ENCODE measurements at regions not wholly inside any gene's neighbourhood (a gene's known extent, or its start where the extent isn't known, plus 50 kb on each side); places are given as distances from the start of the nearest gene placed in this dataset.
"Not testable (repeated sequence)": the region's sequence is repeated elsewhere in the genome, so short reads cannot be mapped to it uniquely, and the experiment has no call there.

DNA sequence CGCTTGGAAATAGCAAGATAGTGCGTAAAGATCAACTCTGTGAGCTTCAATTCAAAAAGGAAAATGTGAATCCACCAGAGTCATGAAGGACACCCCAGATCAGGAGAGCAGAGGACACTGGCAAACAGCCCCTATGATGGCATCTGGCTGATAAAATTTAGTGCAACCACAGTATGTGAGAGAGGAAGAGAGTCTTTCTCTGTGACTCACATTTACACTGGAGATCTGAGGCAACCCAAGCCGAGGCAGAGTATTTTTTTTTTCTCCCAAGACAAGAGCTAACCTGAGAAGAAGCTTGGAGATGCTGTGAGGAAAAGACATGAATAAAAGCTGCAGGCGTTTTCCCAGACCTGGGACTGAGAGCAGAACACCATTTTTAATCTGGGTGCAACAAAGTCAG, 482.2 kb downstream of the TGIF2LX start:
- H3K79me2 ChIP-seq (ENCODE audit: control insufficient read depth, insufficient read depth, low read length); CTCF ChIA-PET; H2AFZ ChIP-seq (ENCODE audit: low read depth, low read length); H3K27ac ChIP-seq (ENCODE audit: insufficient read depth, low read depth, low read length); H4K20me1 ChIP-seq (replicated peaks; ENCODE audit: control insufficient read depth, extremely low read depth, insufficient read depth, low read length); intact Hi-C loops (cut with micrococcal nuclease); H3K36me3 ChIP-seq (ENCODE audit: control insufficient read depth in 2 of 2, extremely low read depth in 1 of 2, insufficient read depth in 2 of 2, low read length in 2 of 2); H3K4me1 ChIP-seq (ENCODE audit: control insufficient read depth, extremely low read depth, insufficient read depth, low read length); FAIRE-seq; POLR2A ChIA-PET; H3K9me1 ChIP-seq (replicated peaks; ENCODE audit: control insufficient read depth, extremely low read depth, insufficient read depth, low read length); H3K9me3 ChIP-seq (replicated peaks; ENCODE audit: control insufficient read depth, insufficient read depth, low read length); DNase-seq (ENCODE audit: low read depth, low spot score); H3K4me3 ChIP-seq (replicated peaks in 1 of 3; ENCODE audit: insufficient read depth in 1 of 3, low read depth in 1 of 3, low read length in 3 of 3); dilution Hi-C loops (cut with MboI; ENCODE audit: extremely low pct_ligation_motif_present, low sequenced_read_pairs); H3K27me3 ChIP-seq (ENCODE audit: control insufficient read depth in 2 of 2, insufficient read depth in 2 of 2, low read length in 2 of 2); H3K9ac ChIP-seq (replicated peaks; ENCODE audit: extremely low read depth, insufficient read depth, low read length); H3K4me2 ChIP-seq (ENCODE audit: insufficient read depth, low read length); BruUV-seq (replicated peaks): not testable (repeated sequence)

DNA sequence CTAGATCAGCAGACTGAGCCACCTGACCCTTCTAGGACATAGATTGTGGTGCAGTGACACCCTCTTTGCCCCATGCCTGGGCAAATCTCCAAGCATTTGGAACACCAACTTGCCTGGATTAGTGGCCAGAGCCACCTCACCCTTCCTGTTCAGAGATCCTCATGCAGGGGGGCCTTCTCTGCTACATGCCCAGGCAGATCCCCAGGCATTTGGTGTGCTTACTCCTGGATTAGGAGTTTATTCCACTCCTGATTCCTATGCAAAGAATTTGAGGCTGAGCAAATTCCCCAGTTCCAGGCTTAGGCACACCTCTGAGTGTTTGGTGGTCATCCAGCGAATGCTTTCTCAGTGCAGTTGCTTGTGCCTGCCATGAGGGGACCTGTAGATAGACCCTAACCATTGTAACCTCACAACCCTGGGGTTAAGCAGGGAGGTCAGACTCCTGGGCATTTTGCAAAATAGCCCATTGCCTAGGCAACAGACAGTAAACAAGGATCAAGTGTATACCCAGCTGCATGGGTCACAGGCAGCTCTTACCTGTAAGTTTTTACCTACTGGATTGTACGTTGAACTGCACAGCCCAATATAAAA, 483.2 kb downstream of the TGIF2LX start:
- DNase-seq (ENCODE audit: low read depth, low spot score); H3K27ac ChIP-seq (ENCODE audit: insufficient read depth, low read depth, low read length); H3K9me1 ChIP-seq (replicated peaks; ENCODE audit: control insufficient read depth, extremely low read depth, insufficient read depth, low read length); FAIRE-seq; H3K27me3 ChIP-seq (ENCODE audit: control insufficient read depth in 2 of 2, insufficient read depth in 2 of 2, low read length in 2 of 2); CTCF ChIA-PET; POLR2A ChIA-PET; H3K4me1 ChIP-seq (ENCODE audit: control insufficient read depth, extremely low read depth, insufficient read depth, low read length); dilution Hi-C loops (cut with MboI; ENCODE audit: extremely low pct_ligation_motif_present, low sequenced_read_pairs); H3K4me3 ChIP-seq (replicated peaks in 1 of 3; ENCODE audit: insufficient read depth in 1 of 3, low read depth in 1 of 3, low read length in 3 of 3); H3K4me2 ChIP-seq (ENCODE audit: insufficient read depth, low read length); H3K9ac ChIP-seq (replicated peaks; ENCODE audit: extremely low read depth, insufficient read depth, low read length); H3K36me3 ChIP-seq (ENCODE audit: control insufficient read depth in 2 of 2, extremely low read depth in 1 of 2, insufficient read depth in 2 of 2, low read length in 2 of 2); intact Hi-C loops (cut with micrococcal nuclease); H3K79me2 ChIP-seq (ENCODE audit: control insufficient read depth, insufficient read depth, low read length); H4K20me1 ChIP-seq (replicated peaks; ENCODE audit: control insufficient read depth, extremely low read depth, insufficient read depth, low read length); BruUV-seq (replicated peaks); H3K9me3 ChIP-seq (replicated peaks; ENCODE audit: control insufficient read depth, insufficient read depth, low read length); H2AFZ ChIP-seq (ENCODE audit: low read depth, low read length): not testable (repeated sequence)

DNA sequence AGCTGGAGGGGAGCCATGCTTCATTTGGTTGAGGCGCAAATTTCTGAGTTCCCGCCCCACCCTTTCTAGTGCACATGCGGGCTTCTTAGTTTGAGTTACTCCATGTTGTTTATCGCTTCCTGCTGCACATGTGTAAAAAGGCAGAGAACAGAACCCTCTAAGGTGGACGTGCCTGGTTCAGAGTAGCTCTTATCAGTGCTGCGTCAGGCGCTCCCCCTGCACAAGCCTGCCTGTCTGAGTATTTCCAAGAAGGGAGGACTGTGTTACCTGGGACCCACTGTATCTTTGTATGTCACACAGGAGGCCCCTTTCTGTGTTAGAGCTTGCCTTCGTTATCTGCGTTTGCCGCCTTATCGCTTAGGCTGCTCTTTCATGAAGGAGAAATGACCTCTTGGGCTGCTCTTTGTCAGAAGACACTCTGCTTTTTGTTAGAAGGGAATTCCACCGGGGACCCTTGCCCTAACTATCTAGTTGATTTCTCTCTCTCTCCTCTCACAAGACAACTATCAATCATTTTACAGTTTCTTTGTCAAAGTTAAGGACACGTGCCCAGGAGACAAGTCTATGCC, 532.1 kb downstream of the TGIF2LX start:
- BruUV-seq (replicated peaks); H3K9me1 ChIP-seq (replicated peaks; ENCODE audit: control insufficient read depth, extremely low read depth, insufficient read depth, low read length); H3K36me3 ChIP-seq (ENCODE audit: control insufficient read depth in 2 of 2, extremely low read depth in 1 of 2, insufficient read depth in 2 of 2, low read length in 2 of 2); H3K9me3 ChIP-seq (replicated peaks; ENCODE audit: control insufficient read depth, insufficient read depth, low read length); dilution Hi-C loops (cut with MboI; ENCODE audit: extremely low pct_ligation_motif_present, low sequenced_read_pairs); H3K9ac ChIP-seq (replicated peaks; ENCODE audit: extremely low read depth, insufficient read depth, low read length); H3K27me3 ChIP-seq (ENCODE audit: control insufficient read depth in 2 of 2, insufficient read depth in 2 of 2, low read length in 2 of 2); H4K20me1 ChIP-seq (replicated peaks; ENCODE audit: control insufficient read depth, extremely low read depth, insufficient read depth, low read length); H3K27ac ChIP-seq (ENCODE audit: insufficient read depth, low read depth, low read length); H3K79me2 ChIP-seq (ENCODE audit: control insufficient read depth, insufficient read depth, low read length); POLR2A ChIA-PET; H2AFZ ChIP-seq (ENCODE audit: low read depth, low read length); DNase-seq (ENCODE audit: low read depth, low spot score); CTCF ChIA-PET; H3K4me3 ChIP-seq (replicated peaks in 1 of 3; ENCODE audit: insufficient read depth in 1 of 3, low read depth in 1 of 3, low read length in 3 of 3); intact Hi-C loops (cut with micrococcal nuclease); H3K4me1 ChIP-seq (ENCODE audit: control insufficient read depth, extremely low read depth, insufficient read depth, low read length); H3K4me2 ChIP-seq (ENCODE audit: insufficient read depth, low read length): not testable (repeated sequence)
- FAIRE-seq, result peak; percentile 28

DNA sequence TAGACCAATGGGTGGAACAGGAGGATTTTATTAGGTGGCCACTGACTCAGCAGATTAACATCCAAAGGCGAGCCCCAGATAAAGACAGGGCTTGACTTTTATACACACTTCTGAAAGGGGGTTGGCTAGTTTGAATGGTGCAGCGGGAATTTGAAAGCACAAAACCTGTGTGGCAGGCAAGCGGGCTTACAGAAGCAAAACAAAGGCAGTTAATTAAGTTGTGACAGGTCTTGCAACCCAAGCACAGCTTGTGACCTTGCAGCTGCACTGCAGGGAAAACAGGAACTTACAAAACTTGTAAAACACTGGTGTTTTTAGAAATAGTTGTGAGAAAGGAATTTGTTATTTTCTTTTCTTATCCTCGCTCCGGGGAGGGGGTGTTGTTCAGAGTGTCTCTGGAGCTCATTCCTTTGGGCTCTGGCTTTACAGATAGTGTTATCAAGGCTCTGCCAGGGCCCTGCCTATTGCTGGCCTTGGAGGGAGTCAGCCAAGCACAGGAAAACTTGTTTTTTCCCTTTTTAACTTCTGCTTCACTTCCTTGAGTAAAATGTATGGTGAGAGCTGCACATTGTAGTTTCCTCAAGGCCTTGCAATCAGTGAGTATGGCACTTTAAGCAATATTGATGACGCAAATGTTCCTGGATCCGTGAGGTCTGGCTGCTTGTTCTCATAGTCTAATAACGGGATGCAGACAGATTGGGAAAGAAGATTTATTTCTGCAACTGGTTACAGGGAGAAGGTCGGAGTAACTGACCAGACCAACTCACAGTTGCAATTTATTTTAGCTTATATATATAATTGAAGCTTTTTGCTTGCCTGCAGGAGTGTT, 536.6 kb downstream of the TGIF2LX start:
- H3K9me3 ChIP-seq (replicated peaks; ENCODE audit: control insufficient read depth, insufficient read depth, low read length); H3K27me3 ChIP-seq (ENCODE audit: control insufficient read depth in 2 of 2, insufficient read depth in 2 of 2, low read length in 2 of 2); H3K4me1 ChIP-seq (ENCODE audit: control insufficient read depth, extremely low read depth, insufficient read depth, low read length); H3K4me2 ChIP-seq (ENCODE audit: insufficient read depth, low read length); H3K9ac ChIP-seq (replicated peaks; ENCODE audit: extremely low read depth, insufficient read depth, low read length); H3K9me1 ChIP-seq (replicated peaks; ENCODE audit: control insufficient read depth, extremely low read depth, insufficient read depth, low read length); H3K36me3 ChIP-seq (ENCODE audit: control insufficient read depth in 2 of 2, extremely low read depth in 1 of 2, insufficient read depth in 2 of 2, low read length in 2 of 2); dilution Hi-C loops (cut with MboI; ENCODE audit: extremely low pct_ligation_motif_present, low sequenced_read_pairs); POLR2A ChIA-PET; intact Hi-C loops (cut with micrococcal nuclease); H2AFZ ChIP-seq (ENCODE audit: low read depth, low read length); CTCF ChIA-PET; H3K79me2 ChIP-seq (ENCODE audit: control insufficient read depth, insufficient read depth, low read length); BruUV-seq (replicated peaks); H4K20me1 ChIP-seq (replicated peaks; ENCODE audit: control insufficient read depth, extremely low read depth, insufficient read depth, low read length); H3K4me3 ChIP-seq (replicated peaks in 1 of 3; ENCODE audit: insufficient read depth in 1 of 3, low read depth in 1 of 3, low read length in 3 of 3); H3K27ac ChIP-seq (ENCODE audit: insufficient read depth, low read depth, low read length): not testable (repeated sequence)
- FAIRE-seq, result peak; percentile 66
- DNase-seq (ENCODE audit: low read depth, low spot score), result peak; percentile 1

Measured in endothelial cell of umbilical vein (primary cell).